ENCODE measurements at regions not wholly inside any gene's neighbourhood (a gene's known extent, or its start where the extent isn't known, plus 50 kb on each side); places are given as distances from the start of the nearest gene placed in this dataset.

DNA sequence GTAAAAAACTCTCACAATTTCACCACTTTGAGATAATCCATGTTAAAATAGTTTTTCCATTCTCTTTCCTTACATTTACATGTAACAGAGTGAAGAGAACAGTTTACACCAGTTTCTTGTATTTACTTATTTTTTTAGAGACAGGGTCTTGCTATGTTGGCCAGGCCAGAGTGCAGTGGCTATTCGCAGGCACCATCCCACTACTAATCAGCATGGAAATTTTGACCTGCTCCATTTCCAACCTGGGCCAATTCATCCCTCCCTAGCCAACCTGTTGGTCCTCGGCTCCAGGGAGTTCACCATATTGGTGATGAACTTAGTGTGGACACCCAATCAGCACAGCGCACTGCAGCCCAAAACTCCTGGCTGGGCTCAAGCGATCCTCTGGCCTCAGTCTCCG lies 74.1 kb downstream of the LYZL2 start:
- no peaks in the 10 kb centered on the region for H3K4me1 ChIP-seq (ENCODE audit: low read depth, poor library complexity, severe bottlenecking)
- H3K27ac ChIP-seq, result no peak overlapping the region
- no peaks in the 10 kb centered on the region for H3K27me3 ChIP-seq (ENCODE audit: insufficient read depth, low read depth)
- no peak overlapping the region for H2AFZ ChIP-seq (ENCODE audit: low read depth)
- H3K4me3 ChIP-seq (IDR thresholded peaks at IDR 0.05; ENCODE audit: insufficient read depth, low read depth, low read length), result no peak overlapping the region
- no peak for TF ChIP-seq CTCF (conservative IDR thresholded peaks at IDR 0.05; ENCODE audit: low read depth, low read length)
- no peaks in the 10 kb centered on the region for H4K20me1 ChIP-seq (ENCODE audit: insufficient read depth)
- H3K79me2 ChIP-seq (ENCODE audit: insufficient read depth, low read depth), result no peaks in the 10 kb centered on the region
- H3K4me2 ChIP-seq, result no peak overlapping the region
- no peak overlapping the region for H3K9ac ChIP-seq
- no peaks in the 10 kb centered on the region for H3K36me3 ChIP-seq (ENCODE audit: insufficient read depth)

GRCh38 chr10:30554440-30554825 lies 75.1 kb downstream of the LYZL2 start:
- Histone ChIP-seq H3K27me3 (ENCODE audit: insufficient read depth, low read depth) (no peaks in the 10 kb centered on the region), H3K27ac (no peak overlapping the region), H3K4me3 (IDR thresholded peaks at IDR 0.05; ENCODE audit: insufficient read depth, low read depth, low read length) (no peak overlapping the region), H4K20me1 (ENCODE audit: insufficient read depth) (no peaks in the 10 kb centered on the region), H2AFZ (ENCODE audit: low read depth) (no peak overlapping the region; the same call in 1 of the 2 replicates), H3K9ac (no peak overlapping the region), H3K4me2 (no peak overlapping the region), H3K36me3 (ENCODE audit: insufficient read depth) (no peaks in the 10 kb centered on the region), H3K4me1 (ENCODE audit: low read depth, poor library complexity, severe bottlenecking) (no peaks in the 10 kb centered on the region), H3K79me2 (ENCODE audit: insufficient read depth, low read depth) (no peaks in the 10 kb centered on the region)
- no peak for TF ChIP-seq CTCF (conservative IDR thresholded peaks at IDR 0.05; ENCODE audit: low read depth, low read length)

- H3K4me1 ChIP-seq (ENCODE audit: low read depth, poor library complexity, severe bottlenecking), result no peaks in the 10 kb centered on the region
- H3K36me3 ChIP-seq (ENCODE audit: insufficient read depth), result no peaks in the 10 kb centered on the region
- TF ChIP-seq CTCF (conservative IDR thresholded peaks at IDR 0.05; ENCODE audit: low read depth, low read length), result no peak
- H3K4me3 ChIP-seq (IDR thresholded peaks at IDR 0.05; ENCODE audit: insufficient read depth, low read depth, low read length), result no peak overlapping the region
- no peak overlapping the region; the same call in 1 of the 2 replicates for H2AFZ ChIP-seq (ENCODE audit: low read depth)
- H3K4me2 ChIP-seq, result no peak overlapping the region
- no peaks in the 10 kb centered on the region for H3K27me3 ChIP-seq (ENCODE audit: insufficient read depth, low read depth)
- no peak overlapping the region for H3K27ac ChIP-seq
- H3K9ac ChIP-seq, result no peak overlapping the region
- no peaks in the 10 kb centered on the region for H3K79me2 ChIP-seq (ENCODE audit: insufficient read depth, low read depth)
- H4K20me1 ChIP-seq (ENCODE audit: insufficient read depth), result no peaks in the 10 kb centered on the region
Measured at GRCh38 chr10:30553626-30554439, 75.7 kb downstream of the LYZL2 start.

DNA sequence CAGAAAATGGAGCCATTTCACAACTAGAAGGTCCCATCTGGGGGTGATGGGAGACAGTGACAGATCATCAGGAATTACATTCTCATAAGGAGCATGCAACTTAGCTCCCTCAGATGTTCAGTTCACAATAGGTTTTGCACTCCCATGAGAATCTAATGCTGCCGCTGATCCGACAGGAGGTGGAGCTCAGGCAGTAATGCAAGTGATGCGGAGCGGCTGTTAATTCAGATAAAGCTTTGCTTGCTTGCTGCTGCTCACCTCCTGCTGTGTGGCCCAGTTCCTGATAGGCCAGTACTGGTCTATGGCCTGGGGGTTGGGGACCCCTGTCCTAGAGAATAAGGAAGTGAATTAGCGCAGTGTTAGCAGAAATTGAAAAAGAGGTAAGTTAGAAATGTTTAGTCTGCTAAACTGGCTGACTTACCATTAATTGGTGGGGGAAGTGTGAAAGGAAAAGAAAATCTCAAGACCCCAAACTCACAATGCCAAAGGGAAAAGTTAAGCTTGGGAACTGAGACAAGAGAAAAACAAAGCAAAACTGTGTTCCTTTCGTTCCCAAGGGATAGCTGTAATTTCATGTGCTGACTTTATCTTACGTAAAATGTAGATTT lies 76.4 kb downstream of the LYZL2 start:
- H3K9ac ChIP-seq, result no peak overlapping the region
- H3K79me2 ChIP-seq (ENCODE audit: insufficient read depth, low read depth), result no peaks in the 10 kb centered on the region
- H3K4me1 ChIP-seq (ENCODE audit: low read depth, poor library complexity, severe bottlenecking), result no peaks in the 10 kb centered on the region
- no peak overlapping the region for H3K4me3 ChIP-seq (IDR thresholded peaks at IDR 0.05; ENCODE audit: insufficient read depth, low read depth, low read length)
- H3K36me3 ChIP-seq (ENCODE audit: insufficient read depth), result no peaks in the 10 kb centered on the region
- no peak overlapping the region for H2AFZ ChIP-seq (ENCODE audit: low read depth)
- H3K27ac ChIP-seq, result no peak overlapping the region
- H3K4me2 ChIP-seq, result no peak overlapping the region
- no peak for TF ChIP-seq CTCF (conservative IDR thresholded peaks at IDR 0.05; ENCODE audit: low read depth, low read length)
- H3K27me3 ChIP-seq (ENCODE audit: insufficient read depth, low read depth), result no peaks in the 10 kb centered on the region
- H4K20me1 ChIP-seq (ENCODE audit: insufficient read depth), result no peaks in the 10 kb centered on the region

Data from KMS-11 (cell line).